ENCODE measurements at regions not wholly inside any gene's neighbourhood (a gene's known extent, or its start where the extent isn't known, plus 50 kb on each side); places are given as distances from the start of the nearest gene placed in this dataset.

DNA sequence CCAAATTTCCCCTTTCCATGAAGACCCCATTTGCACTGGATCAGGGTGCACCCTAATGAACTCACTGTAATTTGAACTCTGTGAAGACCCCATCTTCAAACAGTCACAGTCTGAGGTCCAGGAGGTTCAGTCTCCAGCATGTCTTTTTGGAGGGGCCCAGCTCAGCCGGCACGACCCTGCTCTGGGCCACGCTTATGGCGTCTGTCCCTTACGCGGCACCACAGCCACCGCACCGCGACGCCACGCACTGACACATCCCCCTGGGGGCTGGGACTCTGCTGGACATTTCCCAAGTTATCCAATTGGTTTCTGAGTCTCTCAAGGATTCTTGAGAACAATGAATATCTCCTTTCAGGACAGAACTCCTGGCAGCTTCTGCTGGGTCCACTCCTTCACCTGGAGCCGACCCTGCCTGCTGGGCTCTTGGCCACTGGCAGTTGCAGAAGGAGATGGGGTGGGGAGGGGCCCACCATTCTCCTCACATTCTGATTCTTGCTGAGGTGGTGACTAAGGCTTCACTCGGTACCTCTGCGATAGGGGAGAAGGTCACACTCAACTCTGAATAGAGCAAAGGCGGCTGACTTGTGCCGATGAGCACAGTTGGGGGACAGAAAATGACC, 124.0 kb downstream of the RTP5 start:
- TF ChIP-seq, protein P1, sequence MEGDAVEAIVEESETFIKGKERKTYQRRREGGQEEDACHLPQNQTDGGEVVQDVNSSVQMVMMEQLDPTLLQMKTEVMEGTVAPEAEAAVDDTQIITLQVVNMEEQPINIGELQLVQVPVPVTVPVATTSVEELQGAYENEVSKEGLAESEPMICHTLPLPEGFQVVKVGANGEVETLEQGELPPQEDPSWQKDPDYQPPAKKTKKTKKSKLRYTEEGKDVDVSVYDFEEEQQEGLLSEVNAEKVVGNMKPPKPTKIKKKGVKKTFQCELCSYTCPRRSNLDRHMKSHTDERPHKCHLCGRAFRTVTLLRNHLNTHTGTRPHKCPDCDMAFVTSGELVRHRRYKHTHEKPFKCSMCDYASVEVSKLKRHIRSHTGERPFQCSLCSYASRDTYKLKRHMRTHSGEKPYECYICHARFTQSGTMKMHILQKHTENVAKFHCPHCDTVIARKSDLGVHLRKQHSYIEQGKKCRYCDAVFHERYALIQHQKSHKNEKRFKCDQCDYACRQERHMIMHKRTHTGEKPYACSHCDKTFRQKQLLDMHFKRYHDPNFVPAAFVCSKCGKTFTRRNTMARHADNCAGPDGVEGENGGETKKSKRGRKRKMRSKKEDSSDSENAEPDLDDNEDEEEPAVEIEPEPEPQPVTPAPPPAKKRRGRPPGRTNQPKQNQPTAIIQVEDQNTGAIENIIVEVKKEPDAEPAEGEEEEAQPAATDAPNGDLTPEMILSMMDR (IDR thresholded peaks at IDR 0.05; ENCODE audit: insufficient read depth, low read depth, low read length): no peak
- H3K4me3 ChIP-seq (ENCODE audit: low read depth, low read length): no peak overlapping the region
- DNase-seq (ENCODE audit: low read depth): no peak

DNA sequence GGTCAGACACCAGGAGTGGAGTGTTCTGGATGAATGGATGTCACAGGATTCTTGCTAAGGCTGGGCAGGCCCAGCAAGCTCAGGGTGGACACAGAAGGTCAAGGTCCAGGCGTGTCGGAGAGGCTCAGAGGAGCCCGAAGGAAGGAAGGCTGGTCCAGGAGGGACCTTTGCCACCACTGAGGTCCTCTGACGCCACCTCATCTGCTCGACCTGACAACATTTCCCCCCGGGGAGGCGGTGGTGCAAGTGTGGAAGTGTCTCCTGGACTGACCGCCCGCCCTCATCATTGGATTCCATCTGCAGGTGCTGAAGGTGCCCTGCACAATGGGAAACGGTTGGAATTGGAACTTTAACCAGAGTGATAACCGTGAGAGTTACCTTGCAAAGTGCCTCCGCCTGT, 124.6 kb downstream of the RTP5 start:
- no peak for DNase-seq (ENCODE audit: low read depth)
- TF ChIP-seq, protein P1 (IDR thresholded peaks at IDR 0.05; ENCODE audit: insufficient read depth, low read depth, low read length): no peak
- H3K4me3 ChIP-seq (ENCODE audit: low read depth, low read length): no peak overlapping the region

DNA sequence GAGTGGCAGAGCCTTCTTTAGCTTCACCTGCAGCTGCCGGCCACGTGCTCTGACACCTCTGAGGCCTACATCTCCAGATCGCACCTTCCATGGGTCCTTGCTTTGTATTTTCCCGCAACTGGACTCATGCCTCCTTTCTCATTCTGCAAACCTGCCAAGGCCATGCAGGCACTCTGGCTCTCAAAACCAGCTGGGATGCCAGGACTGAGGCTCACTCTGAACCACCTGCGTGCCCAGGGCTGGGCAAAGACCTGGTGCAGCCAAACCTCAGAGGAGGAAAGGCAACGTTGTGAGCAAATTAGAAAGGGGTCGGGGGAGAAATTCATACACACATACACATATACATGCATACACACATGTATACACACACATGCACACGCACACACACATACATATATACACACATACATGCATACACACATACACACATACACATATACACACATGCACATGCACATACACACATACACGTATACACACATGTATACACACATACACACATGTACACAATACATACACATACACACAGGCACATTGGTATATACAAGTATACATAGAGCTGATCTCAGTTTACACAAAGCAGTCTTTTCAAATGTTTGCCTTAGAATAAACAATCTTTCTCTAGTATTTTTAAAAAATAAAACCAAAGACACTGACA, 125.2 kb downstream of the RTP5 start:
- TF ChIP-seq, protein P1 (IDR thresholded peaks at IDR 0.05; ENCODE audit: insufficient read depth, low read depth, low read length): no peak
- H3K4me3 ChIP-seq (ENCODE audit: low read depth, low read length): no peak overlapping the region
- DNase-seq (ENCODE audit: low read depth): no peak

DNA sequence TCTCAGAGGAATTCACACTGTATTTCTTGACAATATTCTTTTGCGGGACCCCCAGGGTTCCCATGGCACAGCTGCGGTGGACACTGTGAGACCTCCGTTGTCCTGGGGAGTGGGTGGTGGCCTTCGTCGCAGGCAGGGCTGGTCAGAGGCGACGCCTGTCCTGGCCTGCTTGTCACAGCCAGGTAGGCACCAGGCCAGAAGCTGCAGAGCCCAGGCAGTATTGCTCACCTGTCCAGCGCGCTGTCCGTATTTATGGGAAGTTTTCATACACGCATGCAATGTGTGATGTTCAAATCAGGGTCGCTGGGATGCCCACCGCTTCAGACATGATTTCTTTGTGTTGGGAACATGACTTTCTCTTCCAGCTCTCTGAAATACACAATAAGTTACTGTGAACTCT, 126.6 kb downstream of the RTP5 start:
- H3K4me3 ChIP-seq (ENCODE audit: low read depth, low read length): no peak overlapping the region
- no peak for DNase-seq (ENCODE audit: low read depth)
- TF ChIP-seq, protein P1 (IDR thresholded peaks at IDR 0.05; ENCODE audit: insufficient read depth, low read depth, low read length): no peak

DNA sequence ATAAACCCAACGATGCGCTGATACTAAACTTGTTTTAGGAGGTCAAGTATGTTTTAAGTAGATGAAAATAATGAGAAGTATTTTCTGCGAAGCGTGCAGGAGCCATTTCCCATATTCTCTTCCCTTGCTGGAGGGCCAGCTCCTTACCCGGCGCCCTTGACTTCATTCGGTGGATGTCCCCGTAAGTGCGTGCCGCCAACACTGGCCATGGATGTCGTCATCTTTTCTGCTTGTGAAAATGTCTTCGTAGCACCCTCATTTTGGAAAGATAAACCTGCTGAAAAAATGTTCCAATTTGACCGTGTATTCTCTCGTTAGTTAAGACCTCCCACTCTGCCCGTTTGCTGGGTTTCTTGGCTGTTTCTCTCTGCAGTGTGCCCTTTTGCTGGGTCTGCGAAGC, 127.5 kb downstream of the RTP5 start:
- no peak for DNase-seq (ENCODE audit: low read depth)
- H3K4me3 ChIP-seq (ENCODE audit: low read depth, low read length): no peak overlapping the region
- TF ChIP-seq, protein P1 (IDR thresholded peaks at IDR 0.05; ENCODE audit: insufficient read depth, low read depth, low read length): no peak

DNA sequence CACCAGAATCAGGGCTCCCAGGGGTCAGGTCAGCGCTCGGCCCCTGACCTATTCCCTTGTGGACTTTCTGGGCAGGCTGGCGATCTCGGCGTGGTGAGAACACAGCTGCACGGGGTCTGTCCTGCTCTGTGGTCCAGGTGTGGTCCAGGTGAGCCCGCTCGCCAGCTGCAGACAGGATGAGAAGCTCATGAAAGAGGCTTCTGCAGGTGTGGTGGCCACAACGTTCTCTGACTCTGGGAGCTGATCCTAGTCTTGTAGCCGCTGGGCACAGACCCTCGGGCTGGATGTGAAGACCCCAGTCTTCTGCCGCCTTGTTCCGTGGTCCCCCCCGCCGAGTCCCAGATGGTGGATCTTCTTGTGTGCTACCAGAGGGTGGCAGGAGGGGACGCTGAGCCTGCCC, 129.7 kb downstream of the RTP5 start:
- TF ChIP-seq, protein P1 (IDR thresholded peaks at IDR 0.05; ENCODE audit: insufficient read depth, low read depth, low read length): no peak
- no peak for DNase-seq (ENCODE audit: low read depth)
- no peak overlapping the region for H3K4me3 ChIP-seq (ENCODE audit: low read depth, low read length)

DNA sequence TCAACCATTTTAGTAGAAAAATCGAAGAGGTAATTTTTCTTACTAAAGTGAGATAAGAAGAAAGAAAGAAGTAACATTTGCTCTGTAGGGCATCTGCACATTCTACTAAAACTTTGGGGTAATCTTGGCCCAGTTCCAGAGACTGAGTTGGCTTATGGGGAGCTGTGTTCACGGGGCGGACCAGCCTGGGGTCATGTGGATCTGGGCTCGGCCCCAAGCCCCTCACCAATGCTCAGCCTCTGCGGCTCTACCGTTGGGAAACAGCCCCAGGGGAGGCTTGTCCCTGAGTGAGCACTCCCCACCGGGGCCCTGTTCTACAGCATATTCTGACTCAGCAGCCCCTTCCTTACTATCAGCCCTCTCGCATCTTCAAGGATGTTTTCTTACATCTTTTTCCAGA, 132.3 kb downstream of the RTP5 start:
- no peak overlapping the region for H3K4me3 ChIP-seq (ENCODE audit: low read depth, low read length)
- DNase-seq (ENCODE audit: low read depth): no peak
- TF ChIP-seq, protein P1 (IDR thresholded peaks at IDR 0.05; ENCODE audit: insufficient read depth, low read depth, low read length): no peak

All from fibroblast of villous mesenchyme (primary cell).